GM19438 (cell line): ENCODE measurements at regions not wholly inside any gene's neighbourhood (a gene's known extent, or its start where the extent isn't known, plus 50 kb on each side); places are given as distances from the start of the nearest gene placed in this dataset.

Source experiments
- ATAC-seq: cut with Tn5 transposase; IDR thresholded peaks from one replicate; pipeline ENCODE4 v1.9.1; 2021; ENCODE audit warnings: low read depth; ENCODE audit not compliant: unreplicated experiment

GRCh38 chr20:40805592-40805991 lies 116.6 kb upstream of the MAFB start:
- ATAC-seq = no peak

- no peak for ATAC-seq
Observed at GRCh38 chr20:40806929-40807820, 118.1 kb upstream of the MAFB start.

GRCh38 chr20:40807821-40808170 lies 118.8 kb upstream of the MAFB start:
- ATAC-seq = no peak

GRCh38 chr20:40808936-40809335 lies 119.9 kb upstream of the MAFB start:
- no peak for ATAC-seq

GRCh38 chr20:40809361-40809760 lies 120.3 kb upstream of the MAFB start:
- ATAC-seq = no peak

GRCh38 chr20:40810332-40811000 lies 121.4 kb upstream of the MAFB start:
- ATAC-seq = no peak

GRCh38 chr20:40811004-40811403 lies 122.0 kb upstream of the MAFB start:
- ATAC-seq = no peak

GRCh38 chr20:40811660-40812414 lies 122.8 kb upstream of the MAFB start:
- no peak for ATAC-seq

GRCh38 chr20:40812415-40812925 lies 123.4 kb upstream of the MAFB start:
- ATAC-seq = no peak

GRCh38 chr20:40813029-40813431 lies 124.0 kb upstream of the MAFB start:
- ATAC-seq = no peak

GRCh38 chr20:40813708-40814630 lies 124.9 kb upstream of the MAFB start:
- no peak for ATAC-seq

- no peak for ATAC-seq
Observed at GRCh38 chr20:40814631-40814960, 125.6 kb upstream of the MAFB start.

GRCh38 chr20:40815156-40816038 lies 126.4 kb upstream of the MAFB start:
- no peak for ATAC-seq

- no peak for ATAC-seq
Observed at GRCh38 chr20:40816039-40816352, 127.0 kb upstream of the MAFB start.

- ATAC-seq = no peak
Observed at GRCh38 chr20:40821429-40821828, 132.4 kb upstream of the MAFB start.

- no peak for ATAC-seq
Observed at GRCh38 chr20:40826699-40827098, 137.7 kb upstream of the MAFB start.

- no peak for ATAC-seq
Observed at GRCh38 chr20:40835321-40835720, 146.3 kb upstream of the MAFB start.

- no peak for ATAC-seq
Observed at GRCh38 chr20:40838509-40838908, 149.5 kb upstream of the MAFB start.

- ATAC-seq = no peak
Observed at GRCh38 chr20:40843251-40843650, 154.2 kb upstream of the MAFB start.
